ENCODE measurements at regions not wholly inside any gene's neighbourhood (a gene's known extent, or its start where the extent isn't known, plus 50 kb on each side); places are given as distances from the start of the nearest gene placed in this dataset.

- TF ChIP-seq POLR2A (IDR thresholded peaks at IDR 0.05) = no peak
- no peak for TF ChIP-seq CTCF (IDR thresholded peaks at IDR 0.05)
Observed at GRCh38 chr1:199282751-199283305, 644.0 kb downstream of the PTPRC start.

Measured in upper lobe of left lung (tissue), 4 donors.